ENCODE measurements at regions not wholly inside any gene's neighbourhood (a gene's known extent, or its start where the extent isn't known, plus 50 kb on each side); places are given as distances from the start of the nearest gene placed in this dataset.

DNA sequence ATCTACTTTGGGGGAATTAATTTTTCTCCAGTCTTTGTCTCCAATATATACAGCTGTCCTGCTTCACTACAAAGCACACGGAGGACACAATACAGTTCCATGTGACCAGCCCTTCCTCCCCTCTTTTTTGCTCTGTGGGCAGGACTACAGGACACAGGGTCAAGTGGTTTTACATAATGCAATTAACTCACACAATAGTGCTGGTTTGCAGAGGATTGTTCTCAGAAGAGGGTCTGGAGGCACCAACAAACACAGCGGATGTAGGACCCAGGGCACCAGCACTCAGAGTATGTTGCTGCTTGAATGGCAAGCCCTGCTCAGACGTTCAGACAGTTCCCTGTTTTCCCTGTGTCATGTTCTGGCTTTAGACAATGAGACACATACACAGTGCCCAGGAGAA lies 52.0 kb upstream of the NPTX2 start:
- no peak for DNase-seq

DNA sequence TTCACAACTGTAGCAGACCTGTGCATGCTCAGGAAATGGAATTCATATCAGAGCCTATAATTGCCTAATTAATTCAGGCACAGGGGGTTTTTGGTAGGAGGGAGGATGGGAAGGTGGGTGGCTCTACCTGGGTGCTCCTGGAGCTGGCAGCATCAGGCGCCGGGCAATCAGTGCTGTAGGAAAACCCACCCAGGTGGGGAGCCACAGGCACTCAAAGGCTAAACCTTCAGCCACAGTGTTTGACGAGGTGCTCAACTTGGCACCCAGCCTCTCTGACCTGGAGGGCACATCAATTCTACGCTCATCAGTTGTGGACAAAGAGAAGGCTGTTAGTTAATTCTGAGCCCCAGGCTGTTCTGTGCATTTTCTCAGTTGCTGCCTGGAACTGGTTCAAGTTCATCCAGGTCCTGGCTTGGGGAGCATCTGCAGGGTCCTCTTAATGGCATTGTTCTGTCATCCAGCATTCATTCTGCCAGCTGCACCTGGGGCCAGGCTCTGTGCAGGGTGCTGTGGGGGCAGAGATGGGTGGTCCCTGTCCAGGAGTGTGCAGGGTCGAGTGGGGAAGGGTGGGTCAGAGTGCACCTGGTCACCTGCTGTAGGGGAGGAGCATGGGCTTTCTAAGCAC lies 54.1 kb upstream of the NPTX2 start:
- DNase-seq = no peak

DNA sequence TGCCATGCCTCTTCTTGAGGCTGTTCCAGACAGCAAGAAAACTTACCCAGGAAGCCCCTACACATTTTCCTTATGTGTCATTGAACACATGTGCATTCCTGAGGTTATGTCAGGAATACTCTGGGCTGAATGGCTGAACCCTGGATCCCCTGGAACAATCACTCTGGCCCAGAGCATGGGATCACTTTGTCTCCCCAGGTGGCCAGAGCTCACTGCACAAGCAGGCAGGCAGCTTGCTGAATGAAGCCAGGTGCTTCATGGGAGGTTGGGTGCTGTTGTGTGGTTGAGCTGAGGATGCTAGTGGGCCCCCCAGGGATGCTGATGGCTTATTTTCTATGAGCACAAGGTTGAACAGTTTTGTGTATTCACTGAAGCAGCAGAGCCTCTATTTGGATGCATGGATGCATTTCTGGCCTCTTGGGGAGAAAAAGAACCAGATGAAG lies 54.7 kb upstream of the NPTX2 start:
- no peak for DNase-seq

DNA sequence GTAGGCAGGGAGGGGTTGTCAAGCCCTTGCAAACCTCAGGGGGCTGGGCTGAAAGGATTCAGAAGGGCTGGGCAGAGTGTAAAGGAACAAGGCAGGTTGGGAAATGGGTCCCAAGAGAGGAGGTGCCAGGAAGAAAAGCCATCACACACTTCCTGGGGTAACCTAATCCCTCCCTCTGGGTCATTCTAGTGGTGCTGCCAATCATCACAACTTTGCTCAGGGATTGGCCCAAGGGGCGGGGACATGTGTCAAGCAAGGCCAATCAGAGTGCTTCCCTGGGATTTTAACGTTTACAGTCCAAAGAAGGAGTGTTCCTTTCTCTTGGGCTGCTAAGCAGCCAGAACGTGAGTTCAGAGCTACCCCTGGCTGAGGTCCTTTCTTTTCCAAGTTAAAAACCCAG lies 57.1 kb upstream of the NPTX2 start:
- no peak for DNase-seq

DNA sequence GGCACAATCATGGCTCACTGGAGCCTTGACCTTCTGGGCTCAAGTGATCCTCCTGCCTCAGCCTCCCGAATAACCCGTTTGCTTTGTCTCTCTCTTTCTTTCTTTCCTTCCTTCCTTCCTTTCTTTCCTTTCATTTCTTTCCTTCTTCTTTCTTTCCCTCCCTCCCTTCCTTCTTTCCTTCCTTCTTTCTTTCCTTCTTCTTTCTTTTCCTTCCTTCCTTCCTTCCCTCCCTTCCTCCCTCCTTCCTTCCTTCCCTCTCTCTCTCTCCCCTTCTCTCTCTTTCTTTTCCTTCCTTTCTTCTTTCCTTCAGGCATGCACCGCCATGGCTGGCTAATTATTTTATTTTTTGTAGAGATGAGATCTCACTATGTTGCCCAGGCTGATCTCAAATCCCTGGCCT lies 57.9 kb upstream of the NPTX2 start:
- no peak for DNase-seq

DNA sequence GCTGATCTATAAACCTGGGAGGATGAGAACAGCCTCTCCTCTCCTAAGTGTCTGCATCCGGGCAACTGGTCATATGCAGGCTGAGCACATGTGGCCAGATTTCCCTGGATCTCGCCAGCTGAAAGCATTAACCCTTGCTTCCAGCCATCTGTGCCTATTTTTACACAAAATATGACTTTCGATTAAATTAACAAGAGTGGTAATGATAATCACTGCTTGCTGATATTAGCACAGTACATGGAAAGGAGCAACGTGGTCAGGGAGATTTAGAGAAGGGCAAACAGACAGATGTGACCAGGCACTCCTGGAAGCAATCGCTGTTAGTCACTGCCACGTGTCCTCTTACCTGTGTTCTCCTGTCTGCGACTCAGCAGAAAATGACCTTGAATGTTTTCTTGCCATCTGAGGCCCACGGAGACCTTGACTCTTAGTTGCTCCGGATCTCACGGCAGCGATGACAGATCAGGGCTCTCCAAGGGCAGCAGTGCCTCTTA lies 59.5 kb upstream of the NPTX2 start:
- DNase-seq = no peak

DNA sequence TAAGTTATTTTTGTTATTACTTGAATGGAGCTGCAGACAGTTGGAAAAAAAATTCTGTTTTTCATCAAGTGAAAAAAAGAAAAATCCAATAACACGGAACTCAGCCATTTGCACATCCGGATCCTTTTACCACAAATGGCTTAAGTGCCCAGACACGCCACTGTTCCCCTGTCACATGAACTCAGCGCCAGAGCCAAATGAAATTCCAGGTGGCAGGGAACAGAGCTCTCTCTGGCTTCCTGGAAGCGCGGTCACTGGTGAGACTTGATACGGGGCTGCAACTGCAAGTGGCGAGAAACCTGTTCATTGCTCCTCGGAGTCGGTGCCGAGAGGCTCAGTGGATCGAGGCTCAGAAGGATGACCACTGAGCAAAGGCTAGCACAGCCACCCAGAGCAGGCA lies 60.8 kb upstream of the NPTX2 start:
- no peak for DNase-seq

DNA sequence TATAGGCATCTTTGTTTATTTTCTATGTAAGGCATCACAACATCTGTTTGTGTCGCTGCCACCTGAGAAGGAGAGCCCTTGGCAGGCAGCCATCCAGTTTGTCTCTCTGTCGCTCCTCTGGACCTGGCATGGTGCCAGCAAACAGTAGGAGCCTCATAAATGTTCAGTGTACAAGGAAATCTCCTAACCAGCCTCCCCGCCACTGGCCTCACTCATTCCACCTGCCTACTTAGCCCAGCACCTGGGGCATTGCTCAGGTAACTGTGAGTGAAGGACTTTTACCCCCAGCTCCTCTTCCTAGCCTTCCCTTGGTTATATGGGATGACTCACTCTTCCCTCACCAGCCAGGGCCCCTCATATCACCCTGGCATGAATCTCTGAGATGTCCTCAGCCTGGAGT lies 61.7 kb upstream of the NPTX2 start:
- DNase-seq = no peak

DNA sequence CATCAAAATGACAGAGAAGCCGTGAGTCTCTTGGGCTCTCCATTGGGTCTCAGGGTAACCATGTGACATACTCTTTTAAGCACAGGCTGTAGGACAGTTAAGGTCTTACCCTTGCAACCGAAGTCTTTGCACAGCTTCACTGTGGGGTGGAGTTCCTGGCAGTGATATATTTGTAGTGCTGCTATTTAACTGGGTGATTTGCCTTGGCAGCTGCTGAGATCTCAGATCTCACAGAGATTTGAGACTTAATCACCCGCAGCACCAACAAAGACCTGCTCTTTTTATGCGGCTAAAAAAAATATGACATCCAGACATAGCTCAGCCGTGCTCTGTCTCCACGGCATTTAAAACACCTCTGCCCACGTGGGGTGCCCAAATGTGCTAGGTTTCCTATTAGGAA lies 63.4 kb upstream of the NPTX2 start:
- DNase-seq = no peak

DNA sequence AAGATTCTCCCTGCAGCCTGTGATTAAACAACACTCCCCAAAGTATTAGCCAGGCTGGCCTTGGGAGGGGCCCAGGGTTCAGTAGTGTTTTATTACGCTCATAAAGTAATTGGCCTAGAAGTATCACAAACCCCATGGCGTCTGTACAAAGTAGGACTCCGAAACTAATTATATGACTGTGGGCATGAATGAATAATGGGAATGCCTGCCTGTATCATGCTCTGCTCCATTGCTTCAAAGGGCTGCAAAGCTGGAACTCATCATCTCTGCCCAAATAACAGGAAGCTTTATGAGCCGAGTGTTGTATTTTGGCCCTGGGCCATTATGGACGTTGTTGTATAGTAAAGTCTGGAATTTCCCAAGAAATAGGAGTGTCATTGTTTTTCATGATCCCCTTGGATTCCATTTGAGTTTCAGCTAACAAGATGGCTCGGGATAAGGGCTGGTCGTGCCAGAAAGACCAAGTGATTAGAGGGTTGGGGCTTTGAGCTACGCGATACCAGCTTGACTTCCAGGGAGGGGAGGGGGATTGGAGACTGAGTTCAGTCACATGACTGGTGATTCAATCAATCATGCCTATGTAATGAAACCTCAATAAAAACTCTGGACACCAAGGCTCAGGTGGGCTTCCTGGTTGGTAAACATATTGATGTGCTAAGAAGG lies 65.3 kb upstream of the NPTX2 start:
- no peak for DNase-seq

DNA sequence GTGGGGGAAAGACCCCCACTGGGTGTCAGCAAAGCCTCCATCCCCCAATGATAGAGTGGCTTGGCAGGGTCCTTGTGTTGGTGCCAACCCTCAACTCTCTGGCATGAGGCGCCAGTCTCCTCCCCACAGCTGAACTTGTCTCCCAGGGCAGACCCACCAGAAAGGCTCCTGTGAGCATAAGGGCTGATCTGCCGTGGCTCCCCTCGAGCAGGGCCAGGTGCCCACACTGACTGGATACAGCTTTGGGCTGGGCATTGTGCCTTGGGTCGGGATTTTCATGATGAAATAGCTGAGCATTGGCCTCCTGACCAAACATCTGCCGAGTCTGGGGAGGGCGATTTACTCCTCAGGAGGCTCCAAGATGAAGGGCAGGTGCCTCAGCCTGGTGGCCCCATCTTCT lies 68.1 kb upstream of the NPTX2 start:
- DNase-seq = no peak

DNA sequence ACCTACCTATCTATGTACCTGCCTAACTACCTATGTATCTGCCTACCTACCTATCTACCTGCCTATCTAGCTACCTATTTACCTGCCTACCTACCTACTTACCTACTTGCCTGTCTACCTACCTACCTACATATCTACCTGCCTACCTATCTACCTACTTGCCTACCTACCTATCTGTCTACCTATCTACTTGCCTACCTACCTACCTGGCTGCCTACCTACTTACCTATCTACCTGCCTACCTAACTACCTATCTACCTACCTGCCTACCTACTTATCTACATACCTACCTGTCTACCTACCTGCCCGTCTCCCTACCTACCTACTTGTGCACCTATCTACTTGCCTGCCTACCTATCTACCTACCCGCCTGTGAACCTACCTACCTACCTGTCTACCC lies 68.7 kb upstream of the NPTX2 start:
- DNase-seq = no peak

DNA sequence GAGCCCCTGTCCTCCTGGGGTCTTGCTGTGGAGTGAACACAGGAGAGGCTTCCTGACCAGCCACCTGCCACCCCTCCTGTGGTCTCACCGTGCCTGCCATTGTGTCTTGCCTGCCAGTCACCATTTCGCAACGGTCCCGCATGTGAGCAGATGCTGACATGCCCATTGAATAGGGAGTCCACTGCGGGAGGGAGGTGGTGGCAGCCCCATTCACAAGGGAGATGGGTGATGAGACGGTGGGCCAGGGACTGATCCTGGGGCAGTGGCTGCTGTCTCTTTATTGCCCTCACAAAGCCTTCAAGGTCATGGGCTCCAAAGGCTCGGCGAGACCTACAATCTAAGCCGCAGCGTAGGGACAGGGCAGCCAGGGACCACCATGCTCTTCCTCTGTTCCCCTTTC lies 76.0 kb upstream of the NPTX2 start:
- no peak for DNase-seq

DNA sequence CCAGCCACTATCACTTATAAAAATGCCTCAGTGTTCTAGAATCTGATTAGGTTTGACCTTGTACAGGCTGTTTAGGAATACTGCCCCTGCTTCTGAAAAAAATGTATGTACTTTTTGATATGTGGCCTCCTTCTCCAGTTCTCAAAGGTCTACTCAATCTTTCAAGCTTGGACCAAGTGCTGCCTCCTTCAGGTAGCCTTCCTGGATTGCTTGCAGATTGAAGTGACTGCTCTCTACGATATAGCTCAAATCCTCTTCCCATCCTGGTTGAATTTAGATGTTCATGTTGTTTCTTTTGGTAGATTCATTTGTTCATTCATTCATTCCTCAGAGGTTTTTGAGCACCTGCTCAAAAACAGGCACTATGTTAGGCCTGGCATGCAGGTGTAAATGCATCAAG lies 77.2 kb upstream of the NPTX2 start:
- no peak for DNase-seq

DNA sequence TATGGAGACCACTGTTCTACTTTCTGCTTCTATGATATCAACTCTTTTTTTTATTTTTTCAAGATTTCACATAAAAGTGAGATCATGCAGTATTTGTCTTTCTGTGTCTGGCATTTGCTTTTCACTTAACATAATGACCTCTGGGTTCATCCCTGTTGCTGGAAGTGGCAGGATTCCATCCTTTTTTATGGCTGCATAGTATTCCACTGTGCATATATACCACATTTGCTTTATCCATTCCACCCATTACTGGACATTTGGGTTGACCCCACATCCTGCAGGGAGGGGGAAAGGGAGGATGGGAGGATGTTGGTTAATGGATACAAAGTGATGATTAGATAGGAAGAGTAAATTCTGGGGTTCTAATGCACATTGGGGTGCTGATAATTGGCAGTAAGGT lies 80.3 kb upstream of the NPTX2 start:
- no peak for DNase-seq

DNA sequence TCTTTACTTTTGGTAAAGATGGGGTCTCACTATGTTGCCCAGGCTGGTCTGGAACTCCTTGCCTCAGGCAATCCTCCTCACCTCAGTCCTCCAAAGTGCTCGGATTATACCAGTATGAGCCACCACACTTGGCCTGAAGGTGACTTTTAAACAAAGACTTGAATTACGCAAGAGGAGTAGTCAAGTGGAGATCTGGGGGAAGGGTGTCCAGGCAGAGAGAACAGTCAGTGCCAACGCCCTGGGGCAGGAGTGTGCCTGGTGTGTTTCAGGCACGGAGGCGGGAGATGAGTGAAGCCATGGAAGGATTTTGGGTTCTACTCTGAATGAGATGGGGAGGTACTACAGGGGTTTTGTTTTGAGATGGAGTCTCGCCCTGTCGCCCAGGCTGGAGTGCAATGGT lies 82.6 kb upstream of the NPTX2 start:
- DNase-seq = no peak

DNA sequence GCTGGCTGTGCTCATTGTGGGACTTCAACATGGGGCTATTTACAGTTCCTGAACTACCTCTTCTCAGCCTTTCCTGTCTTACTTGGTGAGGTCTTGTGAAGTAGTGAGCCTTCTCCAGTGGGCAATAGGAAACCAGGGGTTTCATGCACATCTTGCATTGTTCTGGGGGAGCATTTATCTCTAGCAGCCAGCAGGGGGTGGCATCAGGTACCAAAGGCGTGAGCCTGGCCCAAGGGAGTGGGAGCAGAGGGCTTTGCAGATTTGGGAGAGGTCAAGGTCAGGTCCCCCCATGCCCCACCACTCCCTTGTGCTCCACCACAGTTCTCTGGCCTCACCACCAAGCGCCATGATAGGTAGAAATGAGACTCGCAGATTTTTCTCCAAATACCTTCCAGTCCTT lies 85.4 kb upstream of the NPTX2 start:
- DNase-seq = no peak

DNA sequence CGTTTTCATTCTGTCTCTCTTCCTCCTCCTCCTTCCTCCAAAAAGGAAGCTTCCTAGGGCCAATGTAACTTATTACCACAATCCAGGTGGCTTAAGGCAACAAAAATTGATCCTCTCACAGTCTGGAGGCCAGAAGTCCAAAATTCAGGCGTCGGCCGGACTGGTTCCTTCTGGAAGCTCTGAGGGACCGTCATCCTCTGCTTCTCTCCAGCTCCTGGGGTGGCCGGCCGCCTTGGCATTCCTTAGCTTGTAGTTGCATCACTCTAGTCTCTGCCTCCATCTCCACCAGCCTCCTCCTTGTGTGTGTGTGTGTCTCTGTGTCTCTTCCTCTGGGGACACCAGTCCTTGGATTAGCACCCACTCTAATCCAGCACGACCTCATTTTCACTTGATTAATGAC lies 89.0 kb upstream of the NPTX2 start:
- no peak for DNase-seq

DNA sequence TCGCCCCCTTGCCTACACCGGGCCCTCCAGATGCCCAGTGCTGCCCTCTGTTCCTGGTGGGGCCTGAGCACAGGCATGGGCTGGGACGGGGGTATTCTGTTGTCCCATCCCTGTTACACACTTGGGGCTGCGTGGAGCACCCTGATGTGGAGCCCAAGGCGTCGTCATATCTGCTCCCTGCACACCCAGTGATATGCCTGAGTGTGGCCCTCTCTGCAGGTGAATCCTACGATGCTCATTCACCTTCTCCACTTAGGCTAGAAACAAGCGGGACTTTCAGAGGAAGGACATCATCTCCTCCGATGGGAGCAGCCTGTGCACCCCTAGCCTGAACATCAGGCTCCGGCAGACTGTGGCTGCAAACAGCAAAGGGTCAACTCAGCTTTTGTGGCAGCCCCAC lies 91.0 kb upstream of the NPTX2 start:
- no peak for DNase-seq

DNA sequence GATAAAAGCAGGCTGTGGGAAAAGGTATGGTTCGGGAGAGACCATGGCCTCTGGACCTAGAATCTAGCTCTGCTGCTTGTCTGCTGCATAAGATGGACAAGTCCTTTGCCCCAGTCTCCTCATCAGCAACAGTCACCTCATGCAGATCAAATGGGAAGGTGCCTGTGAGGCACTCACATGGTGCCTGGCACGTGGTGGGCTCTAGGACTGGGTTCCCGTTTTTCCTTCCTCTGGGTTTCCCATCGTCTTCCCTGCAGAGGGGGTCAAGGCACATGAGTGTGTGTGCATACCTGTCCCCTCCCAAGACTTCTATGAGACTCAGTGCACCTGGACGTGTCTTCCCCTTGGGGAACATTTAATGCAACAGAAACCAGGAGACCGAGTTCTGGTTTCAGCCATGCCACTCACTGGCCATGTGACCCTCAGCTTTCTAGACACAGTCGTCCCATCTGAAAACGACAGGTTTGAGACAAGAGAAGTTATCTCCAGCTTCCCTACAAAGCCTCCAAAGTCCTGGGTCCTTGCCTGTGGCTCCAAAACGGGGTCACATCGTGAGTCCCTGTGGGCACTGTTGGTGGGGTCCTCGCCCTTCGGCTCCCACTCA lies 95.9 kb upstream of the NPTX2 start:
- no peak for DNase-seq

DNA sequence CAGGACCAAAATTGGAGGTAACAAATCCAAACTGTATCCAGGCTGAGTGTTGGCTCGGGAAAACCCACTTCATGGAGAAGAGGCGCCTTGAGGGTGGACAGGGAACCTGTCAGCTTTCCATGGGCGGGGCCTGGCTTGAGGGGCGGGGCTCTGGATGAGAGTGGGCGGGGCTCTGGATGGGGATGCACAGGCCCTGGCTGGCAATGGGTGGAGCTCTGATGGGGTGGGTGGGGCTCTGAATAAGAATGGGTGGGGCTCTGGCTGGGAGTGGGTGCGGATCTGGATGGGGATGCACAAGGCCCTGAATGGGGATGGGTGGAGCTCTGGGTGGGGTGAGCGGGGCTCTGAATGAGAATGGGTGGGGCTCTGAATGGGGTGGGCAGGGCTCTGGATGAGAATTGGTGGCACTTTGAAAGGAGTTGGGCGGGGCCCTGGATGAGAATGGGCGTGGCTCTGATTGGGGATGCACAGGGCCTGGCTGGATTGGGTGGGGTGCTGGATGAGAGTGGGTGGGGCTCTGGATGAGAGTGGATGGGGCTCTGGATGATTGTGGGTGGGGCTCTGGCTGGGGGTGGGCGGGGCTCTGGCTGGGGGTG lies 96.6 kb upstream of the NPTX2 start:
- DNase-seq = no peak

DNA sequence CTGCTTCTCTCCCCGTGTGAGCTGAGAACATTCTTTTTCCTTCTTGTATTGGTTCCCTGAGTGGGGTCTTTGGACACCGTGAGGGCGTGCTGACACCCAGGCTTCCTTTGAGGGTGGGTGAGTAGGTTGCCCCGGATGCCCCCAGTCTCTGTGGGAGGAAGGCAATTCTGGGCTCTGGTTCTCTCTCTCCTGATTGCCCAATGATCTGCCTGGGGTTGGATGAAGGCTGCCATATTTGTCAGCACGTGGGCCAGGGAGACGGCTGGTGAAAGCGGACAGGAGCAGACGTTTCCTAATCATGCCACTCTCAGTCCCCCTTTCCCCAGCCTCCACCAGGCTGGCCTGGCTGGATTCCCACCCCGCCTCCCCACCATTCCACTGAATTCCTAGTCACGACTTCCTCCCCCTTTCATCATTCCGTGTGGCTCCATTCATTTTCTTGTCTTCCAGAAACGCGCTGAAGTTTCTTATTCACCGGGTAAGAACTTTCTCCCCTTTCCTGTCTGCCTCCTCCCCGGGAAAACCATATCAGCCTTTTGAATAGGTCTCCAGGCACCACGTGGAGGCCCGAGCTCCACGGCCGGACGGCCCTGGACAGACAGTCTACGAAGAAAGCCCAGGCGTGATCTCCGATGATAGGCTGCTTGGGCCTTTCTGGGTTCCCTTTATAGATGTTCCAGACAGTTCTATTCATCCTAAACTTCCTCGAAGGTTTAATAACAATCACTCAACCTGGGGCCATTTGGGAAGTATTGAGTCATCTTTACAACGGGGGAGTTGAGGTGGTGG lies 98.7 kb upstream of the NPTX2 start:
- DNase-seq = no peak

All from nucleus accumbens (tissue), 56 donors.